Epithelial cell of esophagus (primary cell): ENCODE measurements at regions not wholly inside any gene's neighbourhood (a gene's known extent, or its start where the extent isn't known, plus 50 kb on each side); places are given as distances from the start of the nearest gene placed in this dataset.

ENCODE experiments used
- DNase-seq: peaks from one replicate; pipeline ENCODE4 v3.0.0; 2010; ENCODE audit warnings: low read depth
- H3K4me3 ChIP-seq: 2 replicates; pipeline ENCODE4 v1.5.1; 2011; ENCODE audit warnings: mild to moderate bottlenecking, low read length, control low read depth
- CTCF ChIP-seq: IDR thresholded peaks from 2 replicates; pipeline ENCODE4 v1.5.1; 2011; ENCODE audit warnings: low read depth, mild to moderate bottlenecking, low read length, control low read depth, inconsistent platforms; ENCODE audit not compliant: insufficient read depth; ENCODE audit errors: missing control alignments

GRCh38 chr2:138132108-138132507 is 167.8 kb downstream of the HNMT start:
- no peak for DNase-seq
- H3K4me3 ChIP-seq, result no peak overlapping the region
- no peak for TF ChIP-seq CTCF

- TF ChIP-seq CTCF, result no peak
- H3K4me3 ChIP-seq, result no peak overlapping the region
- DNase-seq, result peak; percentile 18
Observed at GRCh38 chr2:138137949-138138348, 173.7 kb downstream of the HNMT start.

GRCh38 chr2:138147796-138148195 is 183.5 kb downstream of the HNMT start:
- peak; percentile 42 for DNase-seq
- TF ChIP-seq CTCF, result no peak
- H3K4me3 ChIP-seq, result no peak overlapping the region

GRCh38 chr2:138155304-138155703 is 191.0 kb downstream of the HNMT start:
- no peak overlapping the region for H3K4me3 ChIP-seq
- TF ChIP-seq CTCF, result no peak
- DNase-seq, result no peak

GRCh38 chr2:138157372-138157771 is 193.1 kb downstream of the HNMT start:
- H3K4me3 ChIP-seq, result no peak overlapping the region
- no peak for DNase-seq
- no peak for TF ChIP-seq CTCF

- DNase-seq, result no peak
- no peak overlapping the region for H3K4me3 ChIP-seq
- no peak for TF ChIP-seq CTCF
Observed at GRCh38 chr2:138170485-138170884, 206.2 kb downstream of the HNMT start.

GRCh38 chr2:138171244-138171643 is 207.0 kb downstream of the HNMT start:
- no peak for TF ChIP-seq CTCF
- DNase-seq, result no peak
- H3K4me3 ChIP-seq, result no peak overlapping the region
